H9 (cell line): ENCODE measurements at regions not wholly inside any gene's neighbourhood (a gene's known extent, or its start where the extent isn't known, plus 50 kb on each side); places are given as distances from the start of the nearest gene placed in this dataset.

ENCODE experiments used
- DNase-seq: peaks from one replicate; pipeline ENCODE4 v3.0.0-alpha.2; 2017
- H2AFZ ChIP-seq: one replicate; pipeline ENCODE4 v1.6.1; 2013; ENCODE audit warnings: mild to moderate bottlenecking, low read length, control low read depth, moderate library complexity
- H2AK5ac ChIP-seq: 2 replicates; pipeline ENCODE4 v1.6.1; 2013; ENCODE audit warnings: low read length, control low read depth, mixed read lengths; ENCODE audit not compliant: insufficient read length
- H2BK120ac ChIP-seq: one replicate; pipeline ENCODE4 v1.6.1; 2013; ENCODE audit warnings: low read depth, mild to moderate bottlenecking, low read length, control low read depth, inconsistent platforms; ENCODE audit not compliant: poor library complexity, severe bottlenecking
- H2BK12ac ChIP-seq: 2 replicates; pipeline ENCODE4 v1.6.1; 2013; ENCODE audit warnings: low read length, control low read depth, mixed read lengths, low read depth; ENCODE audit not compliant: insufficient read length
- H2BK15ac ChIP-seq: 2 replicates; pipeline ENCODE4 v1.6.1; 2013; ENCODE audit warnings: low read depth, low read length, control low read depth
- H2BK20ac ChIP-seq: one replicate; pipeline ENCODE4 v1.6.1; 2013; ENCODE audit warnings: low read depth, mild to moderate bottlenecking, low read length, control low read depth, inconsistent platforms; ENCODE audit not compliant: poor library complexity, severe bottlenecking
- H2BK5ac ChIP-seq: 2 replicates; pipeline ENCODE4 v1.6.1; 2013; ENCODE audit warnings: low read length, control low read depth, mixed read lengths; ENCODE audit not compliant: insufficient read length
- H3K14ac ChIP-seq: 2 replicates; pipeline ENCODE4 v1.6.1; 2013; ENCODE audit warnings: low read length, control low read depth; ENCODE audit not compliant: insufficient read depth
- H3K18ac ChIP-seq: 2 replicates; pipeline ENCODE4 v1.6.1; 2013; ENCODE audit warnings: low read depth, mild to moderate bottlenecking, mixed read lengths, low read length, control low read depth; ENCODE audit not compliant: insufficient read length
- H3K23ac ChIP-seq: 2 replicates; pipeline ENCODE4 v1.6.1; 2013; ENCODE audit warnings: low read length, control low read depth, mixed read lengths, low read depth; ENCODE audit not compliant: insufficient read length
- H3K23me2 ChIP-seq: 2 replicates; pipeline ENCODE4 v1.6.1; 2013; ENCODE audit warnings: low read depth, mild to moderate bottlenecking, mixed read lengths, low read length, control low read depth; ENCODE audit not compliant: insufficient read length, poor library complexity, severe bottlenecking
- H3K27ac ChIP-seq: 2 replicates; pipeline ENCODE4 v1.5.1; 2013; ENCODE audit warnings: low read length, control low read depth, mixed read lengths, low read depth; ENCODE audit not compliant: insufficient read length
- H3K27me3 ChIP-seq: 2 replicates; pipeline ENCODE4 v1.6.1; 2013; ENCODE audit warnings: low read length, control low read depth, inconsistent platforms; ENCODE audit not compliant: insufficient read depth
- H3K4ac ChIP-seq: 2 replicates; pipeline ENCODE4 v1.6.1; 2013; ENCODE audit warnings: low read depth, mild to moderate bottlenecking, control low read depth, inconsistent platforms, low read length, moderate library complexity
- H3K4me1 ChIP-seq: 2 replicates; pipeline ENCODE4 v1.6.1; 2013; ENCODE audit warnings: low read length, control low read depth, inconsistent platforms; ENCODE audit not compliant: insufficient read depth
- H3K4me2 ChIP-seq: 2 replicates; pipeline ENCODE4 v1.6.1; 2013; ENCODE audit warnings: low read length, control low read depth, mixed read lengths; ENCODE audit not compliant: insufficient read length, insufficient read depth
- H3K56ac ChIP-seq: 2 replicates; pipeline ENCODE4 v1.6.1; 2013; ENCODE audit warnings: low read depth, mild to moderate bottlenecking, mixed read lengths, low read length, control low read depth; ENCODE audit not compliant: insufficient read length
- H3K79me1 ChIP-seq: 2 replicates; pipeline ENCODE4 v1.6.1; 2013; ENCODE audit warnings: low read depth, mild to moderate bottlenecking, moderate library complexity, low read length, control low read depth, inconsistent platforms; ENCODE audit not compliant: insufficient read depth, poor library complexity, severe bottlenecking
- H3K79me2 ChIP-seq: 2 replicates; pipeline ENCODE4 v1.6.1; 2013; ENCODE audit warnings: low read length, control low read depth, inconsistent platforms; ENCODE audit not compliant: insufficient read depth
- H3K9ac ChIP-seq: 2 replicates; pipeline ENCODE4 v1.6.1; 2013; ENCODE audit warnings: low read length, control low read depth, mixed read lengths; ENCODE audit not compliant: insufficient read length; ENCODE audit errors: extremely low read depth
- H3K9me3 ChIP-seq: one replicate; pipeline ENCODE4 v1.6.1; 2013; ENCODE audit warnings: low read depth, low read length, inconsistent platforms; ENCODE audit not compliant: control insufficient read depth
- H3T11ph ChIP-seq: one replicate; pipeline ENCODE4 v1.6.1; 2013; ENCODE audit warnings: mild to moderate bottlenecking, low read length, control low read depth, inconsistent platforms
- H4K20me1 ChIP-seq: one replicate; pipeline ENCODE4 v1.6.1; 2013; ENCODE audit not compliant: control insufficient read depth, insufficient read length, insufficient read depth
- H4K5ac ChIP-seq: 2 replicates; pipeline ENCODE4 v1.6.1; 2013; ENCODE audit warnings: low read depth, mild to moderate bottlenecking, mixed read lengths, low read length, control low read depth; ENCODE audit not compliant: insufficient read length
- H4K8ac ChIP-seq: replicated peaks from 2 replicates; pipeline ENCODE4 v1.6.1; 2013; ENCODE audit warnings: low read length, control low read depth, mixed read lengths, low read depth; ENCODE audit not compliant: insufficient read length
- H4K91ac ChIP-seq: 2 replicates; pipeline ENCODE4 v1.6.1; 2013; ENCODE audit warnings: low read depth, mild to moderate bottlenecking, moderate library complexity, mixed read lengths, low read length, control low read depth; ENCODE audit not compliant: insufficient read length
- H3K27ac Mint-ChIP-seq, 3 experiments: 2 replicates in 2 of 3; 3 replicates in 1 of 3; pipeline ENCODE4 v1.8.0; 2020 to 2021; ENCODE audit warnings: mixed read lengths in 3 of 3, mild to moderate bottlenecking in 1 of 3, moderate library complexity in 1 of 3
- H3K27me3 Mint-ChIP-seq: 2 replicates; pipeline ENCODE4 v1.8.0; 2021; ENCODE audit warnings: low read depth, mild to moderate bottlenecking, moderate library complexity, mixed read lengths
- H3K36me3 Mint-ChIP-seq, 3 experiments: 2 replicates in 2 of 3; 3 replicates in 1 of 3; pipeline ENCODE4 v1.8.0; 2020 to 2021; ENCODE audit warnings: low read depth in 3 of 3, mixed read lengths in 3 of 3; ENCODE audit not compliant: insufficient read depth in 1 of 3
- H3K4me1 Mint-ChIP-seq, 2 experiments: 2 replicates each; pipeline ENCODE4 v1.8.0; 2020; ENCODE audit warnings: mixed read lengths in 2 of 2
- H3K4me3 Mint-ChIP-seq, 2 experiments: 2 replicates in 1 of 2; 3 replicates in 1 of 2; pipeline ENCODE4 v1.8.0; 2020 to 2021; ENCODE audit warnings: mild to moderate bottlenecking in 2 of 2, mixed read lengths in 2 of 2, moderate library complexity in 1 of 2
- H3K9me3 Mint-ChIP-seq, 2 experiments: 2 replicates in 1 of 2; 3 replicates in 1 of 2; pipeline ENCODE4 v1.8.0; 2020; ENCODE audit warnings: mild to moderate bottlenecking in 2 of 2, mixed read lengths in 2 of 2, moderate library complexity in 1 of 2
- WGBS: extraction: QIAGEN DNeasy Blood & Tissue Kit; methylation state at CpG from one replicate; pipeline ENCODE4 v1.1.7; 2013; ENCODE audit warnings: missing lambda C conversion rate, low lambda C conversion rate, mixed read lengths; ENCODE audit not compliant: insufficient read length; ENCODE audit errors: extremely low coverage; 5-methylcytosine and 5-hydroxymethylcytosine counted together
- TF ChIP-seq, protein P1 (sequence below): fragments of 200-600 bp; sonication (generic); conservative IDR thresholded peaks from 3 replicates; pipeline ENCODE4 v1.8.0; 2021; ENCODE audit warnings: antibody characterized with exemption, mild to moderate bottlenecking

DNA sequence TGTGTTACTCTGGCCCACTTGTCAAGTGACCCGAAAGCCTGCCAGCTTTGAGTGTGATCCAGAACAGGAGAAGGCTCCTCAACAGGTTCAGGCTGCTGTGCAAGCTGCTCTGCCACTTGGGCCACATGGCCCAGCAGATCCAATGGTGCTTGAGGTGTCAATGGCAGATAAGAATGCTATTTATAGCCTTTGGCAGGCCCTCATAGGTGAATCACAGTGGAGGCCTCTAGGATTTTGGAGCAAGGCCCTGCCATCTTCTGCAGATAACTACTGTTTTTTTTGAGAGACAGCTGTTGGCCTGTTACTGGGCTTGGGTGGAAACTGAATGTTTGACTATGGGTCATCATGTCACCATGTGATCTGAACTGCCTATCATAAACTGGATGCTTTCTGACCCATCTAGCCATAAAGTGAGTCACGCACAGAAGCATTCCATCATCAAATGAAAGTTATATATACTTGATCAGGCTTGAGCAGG lies 180.8 kb downstream of the CARTPT start:
- Histone ChIP-seq H3K18ac (no peak overlapping the region), H3K4ac (no peak overlapping the region), H2BK120ac (no peak overlapping the region), H3K4me2 (no peak overlapping the region), H3K79me1 (no peaks in the 10 kb centered on the region), H2BK20ac (no peak overlapping the region), H3K23me2 (no peaks in the 10 kb centered on the region), H2BK15ac (no peak overlapping the region), H2AK5ac (no peak overlapping the region), H2BK5ac (no peak overlapping the region), H4K8ac (no peak overlapping the region), H3K14ac (no peak overlapping the region), H3K9ac (no peak overlapping the region), H2AFZ (no peak overlapping the region), H3T11ph (no peak overlapping the region), H3K23ac (no peak overlapping the region), H3K56ac (no peak overlapping the region), H3K79me2 (no peaks in the 10 kb centered on the region), H3K4me1 (no peaks in the 10 kb centered on the region), H3K9me3 (no peaks in the 10 kb centered on the region), H3K27ac (no peak overlapping the region), H4K91ac (no peak overlapping the region), H2BK12ac (no peak overlapping the region), H4K5ac (no peak overlapping the region), H4K20me1 (no peaks in the 10 kb centered on the region), H3K27me3 (no peaks in the 10 kb centered on the region)
- no peaks in the 10 kb centered on the region; a peak in 2 of 7 replicates for H3K36me3 Mint-ChIP-seq
- TF ChIP-seq, protein P1, sequence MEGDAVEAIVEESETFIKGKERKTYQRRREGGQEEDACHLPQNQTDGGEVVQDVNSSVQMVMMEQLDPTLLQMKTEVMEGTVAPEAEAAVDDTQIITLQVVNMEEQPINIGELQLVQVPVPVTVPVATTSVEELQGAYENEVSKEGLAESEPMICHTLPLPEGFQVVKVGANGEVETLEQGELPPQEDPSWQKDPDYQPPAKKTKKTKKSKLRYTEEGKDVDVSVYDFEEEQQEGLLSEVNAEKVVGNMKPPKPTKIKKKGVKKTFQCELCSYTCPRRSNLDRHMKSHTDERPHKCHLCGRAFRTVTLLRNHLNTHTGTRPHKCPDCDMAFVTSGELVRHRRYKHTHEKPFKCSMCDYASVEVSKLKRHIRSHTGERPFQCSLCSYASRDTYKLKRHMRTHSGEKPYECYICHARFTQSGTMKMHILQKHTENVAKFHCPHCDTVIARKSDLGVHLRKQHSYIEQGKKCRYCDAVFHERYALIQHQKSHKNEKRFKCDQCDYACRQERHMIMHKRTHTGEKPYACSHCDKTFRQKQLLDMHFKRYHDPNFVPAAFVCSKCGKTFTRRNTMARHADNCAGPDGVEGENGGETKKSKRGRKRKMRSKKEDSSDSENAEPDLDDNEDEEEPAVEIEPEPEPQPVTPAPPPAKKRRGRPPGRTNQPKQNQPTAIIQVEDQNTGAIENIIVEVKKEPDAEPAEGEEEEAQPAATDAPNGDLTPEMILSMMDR = no peak
- 0 out of 4 replicates have a peak, but pooled peaks cover 3% of the 10 kb centered on the region in 2 experiments for H3K4me1 Mint-ChIP-seq
- H3K9me3 Mint-ChIP-seq = peaks cover 0 to 4% of the 10 kb centered on the region in 2 experiments; a peak in 3 of 5 replicates
- no CpG with 5 or more reads among the region's 2 CpGs for WGBS
- no peak for DNase-seq
- no peak overlapping the region for H3K4me3 Mint-ChIP-seq
- no peaks in the 10 kb centered on the region for H3K27me3 Mint-ChIP-seq
- H3K27ac Mint-ChIP-seq = no peak overlapping the region
